Endothelial cell of umbilical vein (primary cell): ENCODE measurements at regions not wholly inside any gene's neighbourhood (a gene's known extent, or its start where the extent isn't known, plus 50 kb on each side); places are given as distances from the start of the nearest gene placed in this dataset.

ENCODE experiments used
- BruUV-seq: library from RNA; stranded (reverse); fragments of 400-500 nt; replicated peaks from 2 replicates; lab custom pipeline; 2021; lab: Mats Ljungman, UMichigan
- CTCF ChIA-PET: fragments of 300-600, 350-600 bp; sonication (Branson Sonifier 250); formaldehyde crosslinking; loops from one replicate; lab custom pipeline; 2021; ENCODE audit warnings: antibody characterized with exemption, inconsistent platforms; lab: Charles Lee
- POLR2A ChIA-PET: fragments of 300-600, 350-600 bp; sonication (Branson Sonifier 250); formaldehyde crosslinking; loops from one replicate; lab custom pipeline; 2021; ENCODE audit warnings: antibody characterized with exemption, inconsistent platforms; lab: Charles Lee
- DNase-seq: peaks from one replicate; pipeline ENCODE4 v3.0.0-alpha.2; 2011; ENCODE audit warnings: low read depth, low spot score
- FAIRE-seq: peaks from 2 replicates; lab custom pipeline; 2011; peaks lifted over from hg19 to GRCh38; lab: Jason Lieb, UNC
- H2AFZ ChIP-seq: 2 replicates; pipeline ENCODE4 v1.6.0; 2012; ENCODE audit warnings: low read depth, low read length, control low read depth, inconsistent platforms
- H3K27ac ChIP-seq: 2 replicates; pipeline ENCODE4 v1.5.1; 2011; ENCODE audit warnings: low read depth, mild to moderate bottlenecking, control low read depth, low read length, moderate library complexity; ENCODE audit not compliant: insufficient read depth
- H3K27me3 ChIP-seq, 2 experiments: 2 replicates each; pipeline versions ENCODE4 v1.6.0 to v1.6.1; 2011; ENCODE audit warnings: low read length in 2 of 2, mixed read lengths in 1 of 2; ENCODE audit not compliant: control insufficient read depth in 2 of 2, insufficient read depth in 2 of 2
- H3K36me3 ChIP-seq, 2 experiments: 2 replicates in 1 of 2; 3 replicates in 1 of 2; pipeline ENCODE4 v1.5.1; 2011; ENCODE audit warnings: low read length in 2 of 2, mild to moderate bottlenecking in 1 of 2, moderate library complexity in 1 of 2; ENCODE audit not compliant: control insufficient read depth in 2 of 2, insufficient read depth in 2 of 2; ENCODE audit errors: extremely low read depth in 1 of 2
- H3K4me1 ChIP-seq: 3 replicates; pipeline ENCODE4 v1.5.1; 2011; ENCODE audit warnings: mild to moderate bottlenecking, low read length; ENCODE audit not compliant: control insufficient read depth, insufficient read depth; ENCODE audit errors: extremely low read depth
- H3K4me2 ChIP-seq: 2 replicates; pipeline ENCODE4 v1.6.1; 2011; ENCODE audit warnings: low read length, control low read depth, mixed read lengths; ENCODE audit not compliant: insufficient read depth
- H3K4me3 ChIP-seq, 3 experiments: fragments of 200-600 bp in 1 of 3; sonication (generic), shearing (Covaris generic) in 1 of 3; replicated peaks in 1 of 3; 2 replicates each; pipeline ENCODE4 v1.5.1; 2011 to 2016; ENCODE audit warnings: control low read depth in 3 of 3, low read length in 3 of 3, mild to moderate bottlenecking in 2 of 3, inconsistent platforms in 1 of 3, low read depth in 1 of 3, moderate library complexity in 1 of 3; ENCODE audit not compliant: insufficient read depth in 1 of 3
- H3K79me2 ChIP-seq: 2 replicates; pipeline ENCODE4 v1.6.0; 2012; ENCODE audit warnings: low read length, inconsistent platforms; ENCODE audit not compliant: control insufficient read depth, insufficient read depth
- H3K9ac ChIP-seq: replicated peaks from 2 replicates; pipeline ENCODE3; 2011; ENCODE audit warnings: low read length, control low read depth; ENCODE audit not compliant: insufficient read depth; ENCODE audit errors: extremely low read depth
- H3K9me1 ChIP-seq: replicated peaks from 3 replicates; pipeline ENCODE4 v1.6.0; 2011; ENCODE audit warnings: mild to moderate bottlenecking, low read length; ENCODE audit not compliant: control insufficient read depth, insufficient read depth; ENCODE audit errors: extremely low read depth
- H3K9me3 ChIP-seq: replicated peaks from 2 replicates; pipeline ENCODE4 v1.5.1; 2012; ENCODE audit warnings: low read length, inconsistent platforms; ENCODE audit not compliant: control insufficient read depth, insufficient read depth
- H4K20me1 ChIP-seq: replicated peaks from 2 replicates; pipeline ENCODE3; 2011; ENCODE audit warnings: mild to moderate bottlenecking, low read length; ENCODE audit not compliant: control insufficient read depth, insufficient read depth; ENCODE audit errors: extremely low read depth
- CTCF ChIP-seq, 2 donors: IDR thresholded peaks; 1 replicate in 1 of 2; 2 replicates in 1 of 2; pipeline ENCODE4 v1.5.1; 2011; ENCODE audit warnings: low read length in 2 of 2, mild to moderate bottlenecking in 2 of 2, moderate library complexity in 2 of 2, control low read depth in 1 of 2, inconsistent platforms in 1 of 2, low read depth in 1 of 2; ENCODE audit not compliant: insufficient read depth in 1 of 2; ENCODE audit errors: extremely low read depth in 1 of 2
- EZH2 ChIP-seq: IDR thresholded peaks from 2 replicates; pipeline ENCODE4 v1.6.1; 2012; ENCODE audit warnings: borderline replicate concordance, low read depth, mild to moderate bottlenecking, moderate library complexity, low read length, inconsistent platforms; ENCODE audit not compliant: severe bottlenecking
- FOS ChIP-seq: IDR thresholded peaks from 2 replicates; pipeline ENCODE4 v1.6.1; 2011; ENCODE audit warnings: mild to moderate bottlenecking, low read length, moderate library complexity, borderline replicate concordance; ENCODE audit not compliant: insufficient read depth
- GATA2 ChIP-seq: IDR thresholded peaks from 2 replicates; pipeline ENCODE4 v1.7.0; 2011; ENCODE audit warnings: low read depth, mild to moderate bottlenecking, moderate library complexity, mixed read lengths, low read length; ENCODE audit not compliant: insufficient read length, insufficient read depth
- JUN ChIP-seq: IDR thresholded peaks from 2 replicates; pipeline ENCODE4 v1.6.1; 2011; ENCODE audit warnings: borderline replicate concordance, low read depth; ENCODE audit not compliant: insufficient read length, insufficient read depth
- MYC ChIP-seq: IDR thresholded peaks from one replicate; pipeline ENCODE4 v1.6.1; 2011; ENCODE audit warnings: mild to moderate bottlenecking, low read depth, low read length
- POLR2A ChIP-seq: IDR thresholded peaks from 2 replicates; pipeline ENCODE4 v1.6.1; 2012; ENCODE audit warnings: low read depth, mild to moderate bottlenecking, control low read depth, low read length
- POLR2AphosphoS5 ChIP-seq: IDR thresholded peaks from 2 replicates; pipeline ENCODE4 v1.6.1; 2012; ENCODE audit warnings: low read depth, mild to moderate bottlenecking, control low read depth, low read length, moderate library complexity; ENCODE audit not compliant: insufficient read depth
- dilution Hi-C: fragments of 300-500 bp; cut with MboI; formaldehyde crosslinking; loops from one replicate; pipeline ENCODE4 v1.15.0; 2019; ENCODE audit warnings: low sequenced_read_pairs; ENCODE audit not compliant: extremely low pct_ligation_motif_present
- intact Hi-C: fragments of 100-400 bp; cut with micrococcal nuclease; formaldehyde crosslinking; loops from one replicate; pipeline ENCODE4 v1.10.0; 2022

GRCh38 chr4:136465691-136466090 lies 1066.6 kb downstream of the PCDH18 start:
- ChIA-PET CTCF (no interaction called here), POLR2A (no interaction called here)
- H4K20me1 ChIP-seq, result no peaks in the 10 kb centered on the region
- no peak overlapping the region for H3K4me2 ChIP-seq
- no peaks in the 10 kb centered on the region for H3K4me1 ChIP-seq
- no peak overlapping the region for H2AFZ ChIP-seq
- FAIRE-seq (peak; percentile 12), DNase-seq (no peak)
- no TSS peak for BruUV-seq
- dilution Hi-C loops (no loop called here), intact Hi-C loops (no loop called here)
- no peak overlapping the region for H3K4me3 ChIP-seq
- no peak overlapping the region for H3K27ac ChIP-seq
- H3K9me1 ChIP-seq, result no peaks in the 10 kb centered on the region
- no peaks in the 10 kb centered on the region for H3K36me3 ChIP-seq
- H3K27me3 ChIP-seq, result no peaks in the 10 kb centered on the region
- no peaks in the 10 kb centered on the region for H3K9me3 ChIP-seq
- H3K79me2 ChIP-seq, result no peaks in the 10 kb centered on the region
- H3K9ac ChIP-seq, result no peak overlapping the region
- TF ChIP-seq EZH2 (no peak), CTCF (IDR thresholded peaks at IDR 0.05; ENCODE audit: extremely low read depth in 1 of 2, insufficient read depth in 1 of 2, low read depth in 1 of 2, low read length in 2 of 2) (no peak), GATA2 (no peak), FOS (no peak), MYC (no peak), POLR2AphosphoS5 (no peak), POLR2A (no peak), JUN (no peak)
